ENCODE measurements at regions not wholly inside any gene's neighbourhood (a gene's known extent, or its start where the extent isn't known, plus 50 kb on each side); places are given as distances from the start of the nearest gene placed in this dataset.
A peak's percentile ranks its signal among the peaks of the same experiment; 100 is the strongest.

DNA sequence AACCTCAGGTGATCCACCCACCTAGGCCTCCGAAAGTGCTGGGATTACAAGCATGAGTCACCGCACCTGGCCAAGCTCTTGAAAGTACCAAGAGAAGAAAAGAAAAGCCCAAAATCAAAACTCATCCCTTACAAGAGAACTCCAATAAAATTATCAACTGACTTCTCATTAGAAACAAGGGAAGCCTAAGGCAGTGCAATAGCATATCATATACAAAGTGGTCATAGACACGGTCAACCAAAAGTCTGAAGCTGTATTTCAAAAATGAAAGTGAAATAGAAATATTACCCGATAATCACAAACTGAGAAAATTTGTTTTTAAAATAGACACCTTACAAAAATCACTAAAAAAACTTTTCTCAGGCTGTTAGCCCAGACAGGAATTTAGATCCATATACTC, 1321.1 kb upstream of the GJE1 start:
- no peak overlapping the region; the same call in 1 of the 2 replicates for H3K4me3 ChIP-seq (ENCODE audit: low read depth, low read length)
- TF ChIP-seq CTCF (IDR thresholded peaks at IDR 0.05; ENCODE audit: insufficient read depth, low read depth, low read length, missing control alignments) = no peak
- peak; percentile 14 for DNase-seq (ENCODE audit: low read depth)

GRCh38 chr6:140809694-140810101, 1323.0 kb upstream of the GJE1 start:
- TF ChIP-seq CTCF (IDR thresholded peaks at IDR 0.05; ENCODE audit: insufficient read depth, low read depth, low read length, missing control alignments) = no peak
- no peak overlapping the region for H3K4me3 ChIP-seq (ENCODE audit: low read depth, low read length)
- DNase-seq (ENCODE audit: low read depth) = peak; percentile 73

DNA sequence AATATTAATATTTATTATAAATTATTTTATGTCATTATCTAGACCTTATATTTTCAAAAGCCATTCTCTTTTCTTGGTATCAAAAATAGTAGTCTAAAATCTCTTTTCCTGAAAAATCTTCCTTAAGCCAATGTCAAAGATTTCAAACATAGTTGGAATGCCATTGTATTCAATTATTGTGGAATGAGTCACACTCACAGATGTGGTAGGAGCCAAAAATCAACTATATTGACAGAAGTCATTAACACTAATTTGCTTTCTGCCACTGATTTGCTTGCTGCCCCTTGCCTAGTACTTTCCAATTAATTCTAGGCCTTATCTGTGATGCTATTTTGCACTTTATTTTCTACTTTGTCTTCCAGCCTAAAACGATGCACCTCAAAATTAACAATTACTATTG, 1326.3 kb upstream of the GJE1 start:
- H3K4me3 ChIP-seq (ENCODE audit: low read depth, low read length) = no peak overlapping the region
- DNase-seq (ENCODE audit: low read depth) = no peak
- no peak for TF ChIP-seq CTCF (IDR thresholded peaks at IDR 0.05; ENCODE audit: insufficient read depth, low read depth, low read length, missing control alignments)

DNA sequence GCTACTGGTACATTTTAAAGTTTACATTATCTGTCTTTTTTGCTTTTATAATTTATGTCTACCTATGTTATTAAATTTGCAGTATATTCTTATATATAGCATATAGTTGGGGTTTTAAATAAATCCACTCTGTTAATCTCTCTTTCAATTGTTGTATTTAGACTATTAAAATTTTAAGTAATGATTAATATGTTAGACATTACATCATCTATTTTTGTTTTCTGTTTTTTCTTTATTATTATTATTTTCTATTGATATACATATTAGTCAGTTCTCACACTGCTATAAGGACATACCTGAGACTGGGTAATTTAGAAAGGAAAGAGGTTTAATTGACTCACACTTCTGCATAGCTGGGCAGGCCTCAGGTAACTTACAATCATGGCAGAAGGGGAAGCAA, 1338.2 kb upstream of the GJE1 start:
- no peak for DNase-seq (ENCODE audit: low read depth)
- TF ChIP-seq CTCF (IDR thresholded peaks at IDR 0.05; ENCODE audit: insufficient read depth, low read depth, low read length, missing control alignments) = no peak
- no peak overlapping the region for H3K4me3 ChIP-seq (ENCODE audit: low read depth, low read length)

DNA sequence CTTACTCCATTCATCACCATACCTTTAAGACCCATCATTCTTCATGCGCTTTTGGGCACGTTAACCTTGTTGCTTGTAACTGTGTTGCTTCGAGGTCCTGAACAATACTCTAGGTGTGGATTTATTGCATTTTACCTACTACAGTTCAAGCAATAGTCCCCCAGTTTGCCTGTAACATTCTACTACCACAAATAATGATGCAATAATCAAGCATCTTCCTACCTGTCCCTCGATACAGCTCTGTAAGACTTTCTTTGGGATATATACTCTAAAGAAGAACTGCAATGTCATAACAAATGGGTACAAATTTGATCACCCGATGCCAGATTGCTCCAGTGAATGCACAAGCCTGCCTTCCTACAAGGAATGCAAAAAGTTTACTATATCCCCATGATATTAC, 1342.6 kb upstream of the GJE1 start:
- DNase-seq (ENCODE audit: low read depth) = no peak
- H3K4me3 ChIP-seq (ENCODE audit: low read depth, low read length) = no peak overlapping the region
- no peak for TF ChIP-seq CTCF (IDR thresholded peaks at IDR 0.05; ENCODE audit: insufficient read depth, low read depth, low read length, missing control alignments)

GRCh38 chr6:140789466-140789865, 1343.3 kb upstream of the GJE1 start:
- DNase-seq (ENCODE audit: low read depth) = no peak
- no peak for TF ChIP-seq CTCF (IDR thresholded peaks at IDR 0.05; ENCODE audit: insufficient read depth, low read depth, low read length, missing control alignments)
- no peak overlapping the region for H3K4me3 ChIP-seq (ENCODE audit: low read depth, low read length)

GRCh38 chr6:140785926-140786325, 1346.8 kb upstream of the GJE1 start:
- DNase-seq (ENCODE audit: low read depth) = no peak
- H3K4me3 ChIP-seq (ENCODE audit: low read depth, low read length) = no peak overlapping the region
- no peak for TF ChIP-seq CTCF (IDR thresholded peaks at IDR 0.05; ENCODE audit: insufficient read depth, low read depth, low read length, missing control alignments)

All from GM12865 (cell line).